SH-SY5Y (cell line): ENCODE measurements at regions not wholly inside any gene's neighbourhood (a gene's known extent, or its start where the extent isn't known, plus 50 kb on each side); places are given as distances from the start of the nearest gene placed in this dataset.

Experiments
- GATA2 ChIP-seq: IDR thresholded peaks from 2 replicates; pipeline ENCODE4 v1.6.1; 2011; ENCODE audit warnings: mild to moderate bottlenecking, low read depth, low read length
- GATA3 ChIP-seq: IDR thresholded peaks from 2 replicates; pipeline ENCODE4 v1.6.1; 2011; ENCODE audit warnings: low read depth, mild to moderate bottlenecking, low read length, moderate library complexity

GRCh38 chr7:126362746-126363145, 890.0 kb downstream of the GRM8 start:
- TF ChIP-seq GATA3 (no peak), GATA2 (no peak)
